NCI-H748 treated with DMSO at 0.1 percent for 48 hours (cell line): ENCODE measurements at regions not wholly inside any gene's neighbourhood (a gene's known extent, or its start where the extent isn't known, plus 50 kb on each side); places are given as distances from the start of the nearest gene placed in this dataset.

ENCODE experiments used
- DNase-seq: peaks from one replicate; lab custom pipeline; 2025; lab: John Stamatoyannopoulos, UW

DNA sequence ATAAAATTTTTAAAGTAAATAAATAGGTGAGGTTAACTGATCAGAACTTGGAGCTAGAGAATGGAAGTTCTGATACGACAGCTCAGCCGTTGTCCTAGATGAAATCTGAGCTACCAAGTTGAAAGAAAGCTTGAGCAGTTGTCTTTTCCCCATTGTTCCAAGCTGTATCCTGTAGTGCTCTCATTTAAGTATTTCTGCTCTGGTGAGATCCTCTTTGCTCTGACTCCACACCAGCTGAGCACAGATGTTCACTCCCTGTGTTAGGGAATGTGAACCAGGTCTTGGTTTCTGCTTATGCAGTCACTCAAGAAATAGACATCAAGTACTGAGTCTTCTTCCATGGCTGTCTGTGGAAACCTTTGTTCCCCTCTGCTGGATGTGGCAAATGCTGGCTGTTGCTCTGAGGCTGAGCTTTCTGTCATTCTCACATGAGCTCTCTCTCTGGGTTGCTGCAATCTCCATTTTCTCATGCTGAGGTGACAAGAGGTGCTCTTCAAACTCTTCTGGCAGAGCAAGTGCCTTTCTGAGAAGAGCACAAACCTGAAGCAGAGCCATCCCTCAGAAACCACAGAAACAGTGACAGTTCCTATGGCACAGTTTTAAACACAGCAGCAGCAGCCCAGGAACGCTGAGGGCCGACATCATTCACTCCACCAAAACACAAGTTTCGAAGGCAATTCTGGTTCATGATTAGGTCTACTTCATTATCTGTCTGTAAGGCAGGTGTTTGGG lies 194.1 kb downstream of the SP3 start:
- no peak for DNase-seq

- no peak for DNase-seq
Observed at GRCh38 chr2:173772205-173772604, 193.0 kb downstream of the SP3 start.

GRCh38 chr2:173773076-173773475 lies 192.1 kb downstream of the SP3 start:
- no peak for DNase-seq

- DNase-seq: no peak
Observed at GRCh38 chr2:173775440-173775839, 189.7 kb downstream of the SP3 start.

DNA sequence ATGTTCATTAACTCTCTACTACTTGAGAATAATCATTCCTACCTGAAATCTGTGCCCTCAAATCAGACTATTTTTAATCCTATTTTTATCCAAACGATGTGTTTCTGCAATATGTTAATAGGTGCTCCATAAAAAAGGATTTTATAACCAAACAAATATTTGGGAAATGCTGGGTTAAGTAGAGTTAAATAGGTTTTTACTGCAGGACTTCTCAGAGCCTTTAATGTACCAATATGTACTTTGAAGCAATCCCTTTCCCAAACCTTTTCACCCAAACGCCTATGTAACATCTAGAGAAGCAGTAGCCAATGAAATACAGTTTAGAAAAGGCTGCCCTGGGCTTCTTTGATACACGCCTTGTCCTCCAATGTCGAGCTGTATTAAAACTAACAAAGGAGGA lies 182.5 kb downstream of the SP3 start:
- DNase-seq: no peak

GRCh38 chr2:173783382-173783781 lies 181.8 kb downstream of the SP3 start:
- no peak for DNase-seq

DNA sequence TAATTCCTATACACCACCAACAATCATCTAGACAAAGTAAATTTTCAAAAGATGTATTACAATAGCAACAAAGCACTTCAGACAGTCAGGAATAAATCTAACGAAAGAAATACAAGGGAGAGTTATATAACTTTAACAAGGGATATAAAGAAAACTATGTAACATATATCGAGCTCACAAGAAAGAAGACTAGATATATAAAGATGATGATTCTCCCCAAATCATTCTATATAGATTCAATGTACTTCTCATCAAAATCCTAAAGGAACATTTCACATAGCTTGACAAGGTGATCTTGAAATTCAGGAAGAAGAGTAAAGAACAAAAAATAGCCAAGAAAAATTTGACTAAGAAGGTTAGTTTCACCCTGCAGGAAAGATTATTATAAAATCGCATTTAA lies 179.4 kb downstream of the SP3 start:
- no peak for DNase-seq

GRCh38 chr2:173791502-173791901 lies 173.7 kb downstream of the SP3 start:
- DNase-seq: no peak

DNA sequence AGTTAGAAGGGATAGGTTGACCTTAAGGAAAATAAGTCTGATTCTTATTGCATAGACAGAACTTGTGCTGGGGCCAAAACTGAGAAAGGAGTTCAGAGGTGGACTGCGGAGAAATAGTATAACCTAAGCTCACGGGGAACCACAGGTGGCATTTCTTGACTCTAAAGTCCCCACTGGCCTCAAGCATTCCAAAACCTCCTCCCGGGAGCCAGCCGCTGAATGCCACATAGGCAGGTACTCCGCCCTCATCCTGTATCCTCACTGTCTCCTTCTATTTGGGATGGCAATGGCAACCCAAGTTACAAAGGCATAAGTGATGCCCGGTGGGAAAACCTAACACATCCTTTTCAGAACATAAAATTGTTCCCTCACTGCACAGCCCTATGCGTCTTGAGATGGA lies 173.0 kb downstream of the SP3 start:
- no peak for DNase-seq

- DNase-seq: no peak
Observed at GRCh38 chr2:173792741-173793140, 172.4 kb downstream of the SP3 start.

DNA sequence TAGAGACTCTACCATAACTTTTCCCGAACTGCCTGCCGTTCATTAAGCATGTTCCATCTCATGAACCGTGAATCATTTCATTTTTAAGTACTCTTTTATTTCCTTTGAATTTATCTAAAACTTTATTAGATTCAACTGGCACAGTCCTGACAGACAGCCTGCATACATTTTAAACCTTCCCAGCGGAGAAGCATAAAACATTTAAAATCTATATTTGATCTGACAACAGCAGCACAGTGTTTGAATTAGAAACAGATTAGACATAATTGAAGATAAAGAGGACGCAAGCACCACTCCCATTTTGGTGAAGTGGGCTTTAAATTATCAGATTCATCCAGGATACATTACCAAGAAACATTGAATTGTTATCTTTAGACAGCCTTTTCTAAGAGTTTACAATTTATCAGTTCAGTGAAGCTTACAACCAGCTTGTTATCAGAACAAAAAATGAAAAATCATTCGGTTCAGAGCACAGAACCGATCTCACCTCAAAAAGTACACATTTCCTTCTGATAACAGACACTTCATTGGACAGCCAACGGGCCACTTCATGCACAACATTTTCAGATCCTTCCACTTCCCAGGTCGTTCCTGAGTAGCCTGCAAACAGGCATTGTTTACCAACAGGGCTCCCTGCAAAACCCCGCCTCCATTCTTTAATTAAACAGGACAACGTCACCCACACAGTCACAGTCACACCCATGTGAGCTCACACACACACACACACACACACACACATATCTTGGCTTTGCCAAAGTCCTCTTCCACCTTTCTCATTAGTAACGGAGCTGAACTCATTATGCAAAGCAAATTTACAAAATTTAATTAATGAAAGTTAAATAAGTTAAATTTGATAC lies 171.2 kb downstream of the SP3 start:
- DNase-seq: peak; percentile 43

- no peak for DNase-seq
Observed at GRCh38 chr2:173797586-173798263, 167.4 kb downstream of the SP3 start.

DNA sequence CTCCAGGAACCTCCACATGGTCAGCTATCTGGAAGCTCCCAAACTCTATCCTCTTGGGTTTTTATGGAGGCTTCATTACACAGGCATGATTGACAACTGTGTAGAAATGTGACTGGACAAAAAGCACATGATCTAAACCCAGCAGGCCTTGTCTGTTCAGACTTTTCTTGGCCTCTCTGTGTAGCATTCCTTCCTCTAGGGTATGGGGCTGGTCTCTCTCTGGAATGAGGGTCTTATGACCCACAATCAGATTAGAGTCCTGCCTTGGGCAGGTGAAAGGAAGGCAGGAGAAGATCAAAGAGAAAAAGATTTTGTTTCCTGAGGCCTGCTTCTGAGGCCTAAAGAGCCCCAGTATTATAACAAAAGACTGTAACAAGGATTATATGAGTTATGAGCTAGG lies 162.7 kb downstream of the SP3 start:
- no peak for DNase-seq

GRCh38 chr2:173803449-173803848 lies 161.7 kb downstream of the SP3 start:
- DNase-seq: no peak

DNA sequence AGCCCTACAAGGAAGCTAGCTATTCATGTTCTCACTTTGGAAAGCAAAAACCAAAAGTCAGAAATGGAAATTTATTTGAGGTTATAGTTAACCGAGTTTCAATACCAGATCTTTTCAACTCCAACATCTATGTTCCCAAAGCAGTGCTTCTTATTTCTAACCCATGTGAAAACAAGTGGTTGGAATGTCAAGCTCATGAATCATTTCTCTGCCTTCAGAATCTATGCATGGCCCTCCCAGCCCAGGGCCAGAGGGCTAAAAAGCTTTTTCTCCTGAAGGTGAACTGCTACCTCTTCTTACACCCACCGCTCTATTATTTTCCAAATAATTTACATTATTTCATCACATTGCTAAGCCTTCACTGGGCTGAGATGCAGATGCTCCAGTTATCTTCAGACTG lies 158.4 kb downstream of the SP3 start:
- no peak for DNase-seq

GRCh38 chr2:173808718-173809117 lies 156.5 kb downstream of the SP3 start:
- no peak for DNase-seq

GRCh38 chr2:173812321-173812720 lies 152.9 kb downstream of the SP3 start:
- no peak for DNase-seq

DNA sequence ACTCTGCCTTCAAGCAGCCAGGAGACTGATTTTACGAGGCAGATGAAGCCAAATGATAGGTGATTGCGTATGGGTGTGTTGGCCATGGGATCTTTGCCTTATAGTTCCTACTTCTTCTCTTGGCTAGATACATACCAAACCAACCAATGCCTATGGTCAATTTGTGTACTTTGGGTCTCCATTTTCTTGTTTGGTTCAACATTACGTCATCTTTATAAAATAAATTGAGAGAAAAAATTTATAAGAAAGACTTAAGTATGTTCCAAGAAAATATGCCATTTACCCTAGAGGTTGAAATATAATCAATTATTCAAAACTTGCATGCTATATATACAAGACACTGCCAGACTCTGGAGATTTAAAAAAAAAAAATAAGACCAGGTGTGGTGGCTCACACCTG lies 150.9 kb downstream of the SP3 start:
- no peak for DNase-seq

- DNase-seq: no peak
Observed at GRCh38 chr2:173815772-173816171, 149.4 kb downstream of the SP3 start.

DNA sequence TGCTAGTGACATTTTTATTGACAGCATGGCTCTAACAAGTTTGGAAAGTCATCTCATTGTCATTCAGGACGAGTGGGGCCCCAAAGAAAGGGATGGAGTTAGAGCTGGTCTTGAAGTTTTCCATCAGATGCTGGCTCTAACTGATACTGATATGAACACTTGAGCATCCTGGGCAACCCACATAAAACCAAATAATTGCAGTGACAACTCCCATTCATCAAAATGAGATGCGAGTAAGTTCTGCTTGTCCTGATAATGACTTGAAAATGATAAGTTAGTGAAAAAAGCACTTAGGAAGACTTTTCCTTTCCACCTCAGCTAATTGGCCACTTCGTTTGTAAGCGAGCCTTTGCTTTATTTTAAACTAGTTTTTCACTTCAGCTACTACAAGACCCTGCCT lies 147.6 kb downstream of the SP3 start:
- DNase-seq: no peak

DNA sequence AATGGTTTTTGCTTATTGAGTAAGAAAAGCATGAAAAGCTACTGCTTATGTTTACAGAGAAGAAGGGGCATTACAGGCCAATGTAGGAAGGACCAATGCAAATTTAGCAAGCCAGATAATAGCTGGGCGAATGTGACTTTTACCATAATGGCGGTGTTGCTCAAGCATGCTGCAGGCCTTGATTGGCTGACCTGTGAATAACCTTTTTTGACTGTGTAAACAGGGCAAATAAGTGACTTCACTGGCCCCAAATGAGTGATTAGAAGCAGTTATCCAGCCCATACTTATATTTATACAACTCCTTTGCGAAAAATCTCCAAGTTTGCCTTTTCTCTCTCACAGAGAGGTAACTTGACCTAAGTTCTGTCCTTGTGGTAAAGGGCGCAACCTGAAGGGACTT lies 146.9 kb downstream of the SP3 start:
- no peak for DNase-seq

DNA sequence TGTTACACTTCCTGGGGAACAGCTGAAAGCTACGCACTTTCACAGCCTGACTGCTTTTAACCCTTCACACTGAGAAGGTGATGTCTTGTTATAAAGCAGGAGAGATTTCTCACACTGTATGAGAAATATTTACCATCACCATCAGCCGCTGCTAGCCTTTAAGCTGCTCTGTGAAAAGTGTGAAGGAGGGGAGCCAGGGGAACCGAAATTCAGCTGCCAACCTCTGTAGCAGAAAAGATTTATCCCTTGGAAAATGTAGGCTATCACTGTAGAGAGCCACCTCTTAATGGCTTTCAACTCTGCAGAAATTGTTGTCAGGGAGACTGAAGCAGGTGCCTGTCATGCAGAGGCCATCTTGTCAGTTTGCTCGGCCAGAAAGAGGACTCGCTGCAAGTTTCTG lies 145.3 kb downstream of the SP3 start:
- no peak for DNase-seq

GRCh38 chr2:173821451-173821850 lies 143.7 kb downstream of the SP3 start:
- DNase-seq: no peak
